K562 (cell line): ENCODE measurements at regions not wholly inside any gene's neighbourhood (a gene's known extent, or its start where the extent isn't known, plus 50 kb on each side); places are given as distances from the start of the nearest gene placed in this dataset.

ENCODE experiments used
- ATAC-seq: fragments of 200-7000 bp; cut with Tn5 transposase; 3 replicates; pipeline ENCODE4 v1.9.1; 2020; ENCODE audit warnings: moderate library complexity
- BruUV-seq: library from RNA; stranded (reverse); fragments of 400-500 nt; replicated peaks from 2 replicates; lab custom pipeline; 2021; lab: Mats Ljungman, UMichigan
- CTCF ChIA-PET: fragments of 300-600 bp; formaldehyde crosslinking; extraction: SDS; loops from one replicate; lab custom pipeline; 2021; ENCODE audit warnings: low intra/inter-chr PET ratio; lab: Yijun Ruan, JAX
- POLR2A ChIA-PET: fragments of 300-600, 350-650 bp; sonication (Branson Sonifier 250); formaldehyde crosslinking; extraction: SDS; loops from one replicate; lab custom pipeline; 2021; ENCODE audit warnings: antibody characterized with exemption, inconsistent platforms; lab: Yijun Ruan, JAX
- DNase-seq, 4 experiments: peaks; one replicate each; pipeline versions ENCODE4 v3.0.0 to v3.0.0-alpha.2; 2011 to 2018; ENCODE audit warnings: low spot score in 3 of 4, mixed read lengths in 3 of 4; ENCODE audit errors: extremely low read depth in 1 of 4
- FAIRE-seq: peaks from 2 replicates; lab custom pipeline; 2011; peaks lifted over from hg19 to GRCh38; lab: Jason Lieb, UNC
- H2AFZ ChIP-seq: 2 replicates; pipeline ENCODE4 v1.6.0; 2011; ENCODE audit warnings: low read depth, low read length, control low read depth, inconsistent platforms
- H3K27ac ChIP-seq: fragments of 200-600 bp; 3 replicates; pipeline ENCODE4 v1.8.0; 2011; ENCODE audit warnings: low read depth, mild to moderate bottlenecking, control low read depth, inconsistent platforms, low read length, moderate library complexity, mixed read lengths; ENCODE audit errors: extremely low read depth
- H3K27me3 ChIP-seq, 2 experiments: fragments of 300-600 bp in 1 of 2; 2 replicates in 1 of 2; 3 replicates in 1 of 2; pipeline versions ENCODE4 v1.6.0 to v1.8.0; 2011; ENCODE audit warnings: inconsistent platforms in 2 of 2, low read length in 2 of 2, mild to moderate bottlenecking in 1 of 2, mixed read lengths in 1 of 2, moderate library complexity in 1 of 2; ENCODE audit not compliant: control insufficient read depth in 2 of 2, insufficient read depth in 2 of 2
- H3K36me3 ChIP-seq: fragments of 300-600 bp; 3 replicates; pipeline ENCODE4 v1.8.0; 2011; ENCODE audit warnings: mild to moderate bottlenecking, low read length, inconsistent platforms; ENCODE audit not compliant: control insufficient read depth, insufficient read depth
- H3K4me1 ChIP-seq, 2 experiments: fragments of 200-600 bp in 1 of 2; replicated peaks in 1 of 2; 2 replicates in 1 of 2; 3 replicates in 1 of 2; pipeline versions ENCODE4 v1.5.1 to v1.8.0; 2011; ENCODE audit warnings: inconsistent platforms in 2 of 2, low read length in 2 of 2, mild to moderate bottlenecking in 1 of 2, mixed read lengths in 1 of 2, moderate library complexity in 1 of 2; ENCODE audit not compliant: control insufficient read depth in 2 of 2, insufficient read depth in 2 of 2
- H3K4me2 ChIP-seq: 2 replicates; pipeline ENCODE4 v1.6.1; 2011; ENCODE audit warnings: low read length, control low read depth, inconsistent platforms, mixed read lengths; ENCODE audit not compliant: insufficient read depth
- H3K4me3 ChIP-seq: fragments of 200-600 bp; sonication (generic), shearing (Covaris generic); 2 replicates; pipeline ENCODE4 v1.5.1; 2016; ENCODE audit warnings: control low read depth, inconsistent platforms
- H3K79me2 ChIP-seq: fragments of 200-600 bp; 3 replicates; pipeline ENCODE4 v1.8.0; 2011; ENCODE audit warnings: low read length, inconsistent platforms; ENCODE audit not compliant: control insufficient read depth, insufficient read depth
- H3K9ac ChIP-seq, 2 experiments: 2 replicates each; pipeline versions ENCODE4 v1.6.0 to v1.6.1; 2011; ENCODE audit warnings: low read depth in 2 of 2, low read length in 2 of 2, control low read depth in 1 of 2, inconsistent platforms in 1 of 2, mild to moderate bottlenecking in 1 of 2, mixed read lengths in 1 of 2; ENCODE audit not compliant: insufficient read depth in 1 of 2
- H3K9me1 ChIP-seq: one replicate; pipeline ENCODE4 v1.6.0; 2011; ENCODE audit warnings: inconsistent platforms, mild to moderate bottlenecking, low read length, moderate library complexity; ENCODE audit not compliant: control insufficient read depth, insufficient read depth
- H3K9me3 ChIP-seq: replicated peaks from 2 replicates; pipeline ENCODE4 v1.5.1; 2011; ENCODE audit warnings: low read depth, low read length, inconsistent platforms; ENCODE audit not compliant: control insufficient read depth, insufficient read depth
- H4K20me1 ChIP-seq: replicated peaks from 2 replicates; pipeline ENCODE4 v1.6.1; 2011; ENCODE audit warnings: low read length, inconsistent platforms, mixed read lengths; ENCODE audit not compliant: control insufficient read depth, insufficient read depth
- DPF2 ChIP-seq: fragments of 450-650 bp; IDR thresholded peaks from 2 replicates; pipeline ENCODE4 v1.6.1; 2016
- FOXK2 ChIP-seq, 2 experiments: fragments of 450-650 bp; IDR thresholded peaks in 1 of 2; conservative IDR thresholded peaks in 1 of 2; 2 replicates each; pipeline ENCODE4 v1.6.1; 2016; ENCODE audit warnings: low read depth in 2 of 2, mild to moderate bottlenecking in 1 of 2
- MCM7 ChIP-seq, 2 experiments: fragments of 450-650 bp; IDR thresholded peaks; 2 replicates each; pipeline ENCODE4 v1.6.1; 2016 to 2018
- SAFB ChIP-seq: fragments of 200-400 bp; formaldehyde crosslinking; IDR thresholded peaks from 2 replicates; pipeline ENCODE4 v1.6.1; 2017; ENCODE audit warnings: low read depth, low read length, borderline replicate concordance
- TFAM ChIP-seq: fragments of 250-450 bp; sonication (Bioruptor Pico); conservative IDR thresholded peaks from 2 replicates; pipeline ENCODE4 v1.5.0; 2021; ENCODE audit warnings: mild to moderate bottlenecking, moderate library complexity
- WGBS: fragments of 100-300 bp; shearing (Covaris generic); methylation state at CpG from one replicate; pipeline ENCODE4 v1.1.6; 2016; ENCODE audit warnings: low coverage, mixed read lengths; ENCODE audit not compliant: insufficient coverage; ENCODE audit errors: missing lambda C conversion rate; 5-methylcytosine and 5-hydroxymethylcytosine counted together
- in situ Hi-C: fragments of 300-500 bp; cut with MboI; formaldehyde crosslinking; loops from 4 replicates; pipeline ENCODE4 v1.15.0; 2018; ENCODE audit warnings: inconsistent platforms, mixed read lengths
- intact Hi-C: fragments of 100-400 bp; cut with micrococcal nuclease; formaldehyde crosslinking; loops from 2 replicates; pipeline ENCODE4 v1.14.2; 2022
- TF ChIP-seq, protein P1 (sequence below), 2 experiments: IDR thresholded peaks; 2 replicates each; pipeline ENCODE4 v1.6.1; 2011; ENCODE audit warnings: borderline replicate concordance in 1 of 2, control low read depth in 1 of 2, low read depth in 1 of 2, low read length in 1 of 2, mild to moderate bottlenecking in 1 of 2, mixed read lengths in 1 of 2, moderate library complexity in 1 of 2; ENCODE audit not compliant: insufficient read depth in 1 of 2, insufficient read length in 1 of 2, poor library complexity in 1 of 2, severe bottlenecking in 1 of 2; ENCODE audit errors: extremely low read depth in 1 of 2
- TF ChIP-seq, protein P2 (sequence below): sonication (generic); formaldehyde crosslinking; IDR thresholded peaks from 2 replicates; pipeline ENCODE4 v1.8.1; 2022; ENCODE audit warnings: missing genetic modification reagents
- TF ChIP-seq, protein P3 (sequence below): fragments of 250-450 bp; sonication (Bioruptor Pico); IDR thresholded peaks from 2 replicates; pipeline ENCODE4 v1.9.0; 2021; ENCODE audit warnings: mild to moderate bottlenecking
- TF ChIP-seq, protein P4 (sequence below): fragments of 250-450 bp; sonication (Bioruptor Pico); IDR thresholded peaks from 2 replicates; pipeline ENCODE4 v1.4.0; 2020; ENCODE audit warnings: mild to moderate bottlenecking, moderate library complexity, borderline replicate concordance
- TF ChIP-seq, protein P5 (sequence below): fragments of 250-450 bp; sonication (Bioruptor Pico); IDR thresholded peaks from 2 replicates; pipeline ENCODE4 v1.4.0; 2020; ENCODE audit warnings: mild to moderate bottlenecking, moderate library complexity

DNA sequence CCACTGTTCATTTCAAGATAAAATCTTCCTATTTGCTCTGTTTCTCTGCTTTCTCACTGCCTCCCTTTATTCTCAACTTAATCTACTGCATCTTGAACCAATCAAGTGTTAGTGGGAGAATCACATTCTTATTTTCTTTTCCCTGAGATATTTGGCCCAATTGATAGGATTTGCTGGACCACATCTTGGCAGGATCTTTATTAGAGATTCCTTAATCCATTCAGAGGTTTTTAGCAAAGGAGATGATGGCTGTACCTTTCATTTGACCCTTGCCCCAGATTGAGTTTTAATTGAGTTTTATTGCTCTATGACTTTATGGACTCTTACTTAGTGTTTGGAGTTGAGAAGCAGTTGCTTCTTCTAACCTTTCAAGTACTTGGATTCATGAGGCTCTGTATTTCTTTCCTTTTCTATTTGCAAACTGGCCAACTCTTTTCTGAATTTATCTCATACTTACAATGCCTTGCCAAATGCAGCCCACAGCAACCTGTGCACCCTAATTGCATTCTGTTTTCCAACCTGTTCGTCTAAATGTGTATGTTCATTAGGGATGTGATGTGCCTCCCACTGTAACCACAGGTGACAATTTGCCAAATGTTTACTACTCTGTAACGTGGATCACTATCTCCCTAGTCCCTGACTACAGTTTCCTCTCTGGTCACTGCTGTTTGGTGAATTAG, 274.8 kb upstream of the KAZN start:
- FAIRE-seq (no peak), DNase-seq (no peak), ATAC-seq (no peak)
- H3K9me1 ChIP-seq: no peaks in the 10 kb centered on the region
- H3K4me2 ChIP-seq: no peak overlapping the region
- no peaks in the 10 kb centered on the region; a peak in 1 of 5 replicates for H3K4me1 ChIP-seq
- H3K4me3 ChIP-seq: no peak overlapping the region
- intact Hi-C loops: no loop called here
- no peak overlapping the region for H3K27ac ChIP-seq
- H3K79me2 ChIP-seq: no peaks in the 10 kb centered on the region
- ChIA-PET POLR2A (interaction anchor here (0.6 to 0.7 kb wide), 3 partner anchors 15 to 114 kb away, joined by 3 to 4 read pairs (median 3); no protein-coding TSS in a partner anchor), CTCF (no interaction called here)
- 0% methylated on average over 2 of the region's 2 CpGs for WGBS
- no peak overlapping the region for H2AFZ ChIP-seq
- H4K20me1 ChIP-seq: no peaks in the 10 kb centered on the region
- no peaks in the 10 kb centered on the region for H3K9me3 ChIP-seq
- no peaks in the 10 kb centered on the region for H3K36me3 ChIP-seq
- in situ Hi-C loops: no loop called here
- no TSS peak for BruUV-seq
- no peak overlapping the region for H3K9ac ChIP-seq
- H3K27me3 ChIP-seq: peaks cover 3 to 16% of the 10 kb centered on the region in 2 experiments; a peak in 4 of 5 replicates
- TF ChIP-seq, protein P1, sequence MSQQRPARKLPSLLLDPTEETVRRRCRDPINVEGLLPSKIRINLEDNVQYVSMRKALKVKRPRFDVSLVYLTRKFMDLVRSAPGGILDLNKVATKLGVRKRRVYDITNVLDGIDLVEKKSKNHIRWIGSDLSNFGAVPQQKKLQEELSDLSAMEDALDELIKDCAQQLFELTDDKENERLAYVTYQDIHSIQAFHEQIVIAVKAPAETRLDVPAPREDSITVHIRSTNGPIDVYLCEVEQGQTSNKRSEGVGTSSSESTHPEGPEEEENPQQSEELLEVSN (IDR thresholded peaks at IDR 0.05; ENCODE audit: borderline replicate concordance in 1 of 2, extremely low read depth in 1 of 2, insufficient read depth in 1 of 2, insufficient read length in 1 of 2, low read depth in 1 of 2, low read length in 1 of 2, poor library complexity in 1 of 2, severe bottlenecking in 1 of 2): no peak
- TF ChIP-seq, protein P2, sequence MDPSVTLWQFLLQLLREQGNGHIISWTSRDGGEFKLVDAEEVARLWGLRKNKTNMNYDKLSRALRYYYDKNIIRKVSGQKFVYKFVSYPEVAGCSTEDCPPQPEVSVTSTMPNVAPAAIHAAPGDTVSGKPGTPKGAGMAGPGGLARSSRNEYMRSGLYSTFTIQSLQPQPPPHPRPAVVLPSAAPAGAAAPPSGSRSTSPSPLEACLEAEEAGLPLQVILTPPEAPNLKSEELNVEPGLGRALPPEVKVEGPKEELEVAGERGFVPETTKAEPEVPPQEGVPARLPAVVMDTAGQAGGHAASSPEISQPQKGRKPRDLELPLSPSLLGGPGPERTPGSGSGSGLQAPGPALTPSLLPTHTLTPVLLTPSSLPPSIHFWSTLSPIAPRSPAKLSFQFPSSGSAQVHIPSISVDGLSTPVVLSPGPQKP: no peak
- TF ChIP-seq MCM7 (IDR thresholded peaks at IDR 0.05) (no peak), FOXK2 (conservative IDR thresholded peaks at IDR 0.05 in 1 of 2, IDR thresholded peaks at IDR 0.05 in 1 of 2; ENCODE audit: low read depth in 2 of 2) (no peak), DPF2 (no peak), TFAM (CRISPR knock-in tag) (no peak), SAFB (no peak)
- TF ChIP-seq, protein P3, sequence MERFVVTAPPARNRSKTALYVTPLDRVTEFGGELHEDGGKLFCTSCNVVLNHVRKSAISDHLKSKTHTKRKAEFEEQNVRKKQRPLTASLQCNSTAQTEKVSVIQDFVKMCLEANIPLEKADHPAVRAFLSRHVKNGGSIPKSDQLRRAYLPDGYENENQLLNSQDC (CRISPR knock-in tag): no peak
- TF ChIP-seq, protein P4, sequence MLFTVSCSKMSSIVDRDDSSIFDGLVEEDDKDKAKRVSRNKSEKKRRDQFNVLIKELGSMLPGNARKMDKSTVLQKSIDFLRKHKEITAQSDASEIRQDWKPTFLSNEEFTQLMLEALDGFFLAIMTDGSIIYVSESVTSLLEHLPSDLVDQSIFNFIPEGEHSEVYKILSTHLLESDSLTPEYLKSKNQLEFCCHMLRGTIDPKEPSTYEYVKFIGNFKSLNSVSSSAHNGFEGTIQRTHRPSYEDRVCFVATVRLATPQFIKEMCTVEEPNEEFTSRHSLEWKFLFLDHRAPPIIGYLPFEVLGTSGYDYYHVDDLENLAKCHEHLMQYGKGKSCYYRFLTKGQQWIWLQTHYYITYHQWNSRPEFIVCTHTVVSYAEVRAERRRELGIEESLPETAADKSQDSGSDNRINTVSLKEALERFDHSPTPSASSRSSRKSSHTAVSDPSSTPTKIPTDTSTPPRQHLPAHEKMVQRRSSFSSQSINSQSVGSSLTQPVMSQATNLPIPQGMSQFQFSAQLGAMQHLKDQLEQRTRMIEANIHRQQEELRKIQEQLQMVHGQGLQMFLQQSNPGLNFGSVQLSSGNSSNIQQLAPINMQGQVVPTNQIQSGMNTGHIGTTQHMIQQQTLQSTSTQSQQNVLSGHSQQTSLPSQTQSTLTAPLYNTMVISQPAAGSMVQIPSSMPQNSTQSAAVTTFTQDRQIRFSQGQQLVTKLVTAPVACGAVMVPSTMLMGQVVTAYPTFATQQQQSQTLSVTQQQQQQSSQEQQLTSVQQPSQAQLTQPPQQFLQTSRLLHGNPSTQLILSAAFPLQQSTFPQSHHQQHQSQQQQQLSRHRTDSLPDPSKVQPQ (CRISPR knock-in tag): no peak
- TF ChIP-seq, protein P5, sequence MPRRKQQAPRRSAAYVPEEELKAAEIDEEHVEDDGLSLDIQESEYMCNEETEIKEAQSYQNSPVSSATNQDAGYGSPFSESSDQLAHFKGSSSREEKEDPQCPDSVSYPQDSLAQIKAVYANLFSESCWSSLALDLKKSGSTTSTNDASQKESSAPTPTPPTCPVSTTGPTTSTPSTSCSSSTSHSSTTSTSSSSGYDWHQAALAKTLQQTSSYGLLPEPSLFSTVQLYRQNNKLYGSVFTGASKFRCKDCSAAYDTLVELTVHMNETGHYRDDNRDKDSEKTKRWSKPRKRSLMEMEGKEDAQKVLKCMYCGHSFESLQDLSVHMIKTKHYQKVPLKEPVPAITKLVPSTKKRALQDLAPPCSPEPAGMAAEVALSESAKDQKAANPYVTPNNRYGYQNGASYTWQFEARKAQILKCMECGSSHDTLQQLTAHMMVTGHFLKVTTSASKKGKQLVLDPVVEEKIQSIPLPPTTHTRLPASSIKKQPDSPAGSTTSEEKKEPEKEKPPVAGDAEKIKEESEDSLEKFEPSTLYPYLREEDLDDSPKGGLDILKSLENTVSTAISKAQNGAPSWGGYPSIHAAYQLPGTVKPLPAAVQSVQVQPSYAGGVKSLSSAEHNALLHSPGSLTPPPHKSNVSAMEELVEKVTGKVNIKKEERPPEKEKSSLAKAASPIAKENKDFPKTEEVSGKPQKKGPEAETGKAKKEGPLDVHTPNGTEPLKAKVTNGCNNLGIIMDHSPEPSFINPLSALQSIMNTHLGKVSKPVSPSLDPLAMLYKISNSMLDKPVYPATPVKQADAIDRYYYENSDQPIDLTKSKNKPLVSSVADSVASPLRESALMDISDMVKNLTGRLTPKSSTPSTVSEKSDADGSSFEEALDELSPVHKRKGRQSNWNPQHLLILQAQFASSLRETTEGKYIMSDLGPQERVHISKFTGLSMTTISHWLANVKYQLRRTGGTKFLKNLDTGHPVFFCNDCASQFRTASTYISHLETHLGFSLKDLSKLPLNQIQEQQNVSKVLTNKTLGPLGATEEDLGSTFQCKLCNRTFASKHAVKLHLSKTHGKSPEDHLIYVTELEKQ (CRISPR knock-in tag): no peak
